Hepatocyte (in vitro differentiated cells): ENCODE measurements at regions not wholly inside any gene's neighbourhood (a gene's known extent, or its start where the extent isn't known, plus 50 kb on each side); places are given as distances from the start of the nearest gene placed in this dataset.

Source experiments
- DNase-seq: peaks from one replicate; pipeline ENCODE4 v3.0.0-alpha.2; 2016; ENCODE audit warnings: low spot score
- H2AFZ ChIP-seq: fragments of 200-600 bp; sonication (generic); 2 replicates; pipeline ENCODE4 v1.6.0; 2016; ENCODE audit warnings: antibody characterized with exemption, mild to moderate bottlenecking
- H3K27ac ChIP-seq: fragments of 200-600 bp; sonication (generic); 2 replicates; pipeline ENCODE4 v1.5.1; 2016; ENCODE audit warnings: mild to moderate bottlenecking
- H3K27me3 ChIP-seq: fragments of 200-600 bp; sonication (generic); 2 replicates; pipeline ENCODE4 v1.6.1; 2016
- H3K36me3 ChIP-seq: fragments of 200-600 bp; sonication (generic); replicated peaks from 2 replicates; pipeline ENCODE4 v1.5.1; 2016; ENCODE audit warnings: low read depth; ENCODE audit not compliant: insufficient read depth
- H3K4me1 ChIP-seq: fragments of 200-600 bp; sonication (generic); 2 replicates; pipeline ENCODE4 v1.5.1; 2016; ENCODE audit warnings: mild to moderate bottlenecking, moderate library complexity; ENCODE audit not compliant: insufficient read depth
- H3K4me2 ChIP-seq: fragments of 200-600 bp; sonication (generic); 2 replicates; pipeline ENCODE4 v1.6.0; 2016
- H3K4me3 ChIP-seq: fragments of 200-600 bp; sonication (generic); 2 replicates; pipeline ENCODE4 v1.5.1; 2016; ENCODE audit warnings: mild to moderate bottlenecking
- H3K79me2 ChIP-seq: fragments of 200-600 bp; sonication (generic); 2 replicates; pipeline ENCODE4 v1.6.0; 2017; ENCODE audit warnings: mild to moderate bottlenecking
- H3K9me2 ChIP-seq: fragments of 200-600 bp; sonication (generic); replicated peaks from 2 replicates; pipeline ENCODE4 v1.6.0; 2017; ENCODE audit warnings: mild to moderate bottlenecking; ENCODE audit not compliant: insufficient read depth
- H3K9me3 ChIP-seq: fragments of 200-600 bp; sonication (generic); 2 replicates; pipeline ENCODE4 v1.5.1; 2016; ENCODE audit warnings: low read depth, mild to moderate bottlenecking
- H4K20me1 ChIP-seq: fragments of 200-600 bp; sonication (generic); 2 replicates; pipeline ENCODE4 v1.6.0; 2016; ENCODE audit warnings: mild to moderate bottlenecking; ENCODE audit not compliant: insufficient read depth, poor library complexity, severe bottlenecking
- CTCF ChIP-seq: fragments of 200-600 bp; sonication (generic); IDR thresholded peaks from 2 replicates; pipeline ENCODE4 v1.5.1; 2016; ENCODE audit warnings: antibody characterized with exemption, mild to moderate bottlenecking; ENCODE audit not compliant: poor library complexity
- EZH2 ChIP-seq: fragments of 200-600 bp; sonication (generic); IDR thresholded peaks from 2 replicates; pipeline ENCODE4 v1.6.1; 2016; ENCODE audit warnings: antibody characterized with exemption, mild to moderate bottlenecking, borderline replicate concordance
- EZH2phosphoT487 ChIP-seq: fragments of 200-600 bp; sonication (generic); IDR thresholded peaks from one replicate; pipeline ENCODE4 v1.6.1; 2018; ENCODE audit warnings: antibody characterized with exemption, mild to moderate bottlenecking, low read depth, moderate library complexity; ENCODE audit not compliant: unreplicated experiment, severe bottlenecking
- WGBS: methylation state at CpG from one replicate; pipeline ENCODE4 v1.1.6; 2016; ENCODE audit warnings: low lambda C conversion rate; ENCODE audit errors: missing lambda C conversion rate; 5-methylcytosine and 5-hydroxymethylcytosine counted together

DNA sequence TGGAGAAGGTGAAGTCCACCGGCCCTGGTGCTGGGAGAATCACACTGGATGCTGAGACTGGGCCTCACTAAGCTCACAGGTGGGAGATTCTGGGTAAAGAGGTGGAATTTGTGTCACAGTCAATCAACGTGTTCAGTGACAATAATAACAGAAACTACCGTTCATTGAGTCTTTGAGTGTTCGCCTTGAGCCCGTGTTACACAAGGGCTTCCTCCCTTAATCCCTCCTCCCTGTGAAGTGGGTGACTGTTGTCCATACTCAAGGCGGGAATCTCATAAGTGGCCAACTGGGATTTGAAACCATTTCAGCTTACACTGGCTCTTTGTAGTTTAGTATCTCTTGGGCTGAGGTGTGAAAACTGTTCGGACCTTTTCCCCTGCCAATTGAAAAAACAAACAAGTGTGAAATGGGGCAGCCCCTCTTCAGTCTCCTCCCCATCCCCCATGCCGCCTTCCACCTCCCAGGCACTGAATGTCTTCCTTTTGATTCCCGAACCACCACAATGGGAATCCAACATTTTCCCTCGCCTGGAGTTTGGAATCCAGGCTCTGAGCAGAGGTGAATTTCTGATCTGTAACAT, 502.4 kb downstream of the MIAT start:
- Histone ChIP-seq H4K20me1 (no peaks in the 10 kb centered on the region), H3K4me1 (no peaks in the 10 kb centered on the region), H3K9me2 (no peaks in the 10 kb centered on the region), H3K4me2 (no peak overlapping the region), H3K27ac (no peak overlapping the region), H3K36me3 (no peaks in the 10 kb centered on the region), H3K27me3 (peaks cover 4% of the 10 kb centered on the region), H3K4me3 (no peak overlapping the region), H3K9me3 (no peaks in the 10 kb centered on the region), H3K79me2 (no peaks in the 10 kb centered on the region), H2AFZ (no peak overlapping the region)
- TF ChIP-seq EZH2phosphoT487 (no peak), CTCF (no peak), EZH2 (no peak)
- WGBS, result 78% methylated on average over 10 of the region's 10 CpGs
- no peak for DNase-seq

DNA sequence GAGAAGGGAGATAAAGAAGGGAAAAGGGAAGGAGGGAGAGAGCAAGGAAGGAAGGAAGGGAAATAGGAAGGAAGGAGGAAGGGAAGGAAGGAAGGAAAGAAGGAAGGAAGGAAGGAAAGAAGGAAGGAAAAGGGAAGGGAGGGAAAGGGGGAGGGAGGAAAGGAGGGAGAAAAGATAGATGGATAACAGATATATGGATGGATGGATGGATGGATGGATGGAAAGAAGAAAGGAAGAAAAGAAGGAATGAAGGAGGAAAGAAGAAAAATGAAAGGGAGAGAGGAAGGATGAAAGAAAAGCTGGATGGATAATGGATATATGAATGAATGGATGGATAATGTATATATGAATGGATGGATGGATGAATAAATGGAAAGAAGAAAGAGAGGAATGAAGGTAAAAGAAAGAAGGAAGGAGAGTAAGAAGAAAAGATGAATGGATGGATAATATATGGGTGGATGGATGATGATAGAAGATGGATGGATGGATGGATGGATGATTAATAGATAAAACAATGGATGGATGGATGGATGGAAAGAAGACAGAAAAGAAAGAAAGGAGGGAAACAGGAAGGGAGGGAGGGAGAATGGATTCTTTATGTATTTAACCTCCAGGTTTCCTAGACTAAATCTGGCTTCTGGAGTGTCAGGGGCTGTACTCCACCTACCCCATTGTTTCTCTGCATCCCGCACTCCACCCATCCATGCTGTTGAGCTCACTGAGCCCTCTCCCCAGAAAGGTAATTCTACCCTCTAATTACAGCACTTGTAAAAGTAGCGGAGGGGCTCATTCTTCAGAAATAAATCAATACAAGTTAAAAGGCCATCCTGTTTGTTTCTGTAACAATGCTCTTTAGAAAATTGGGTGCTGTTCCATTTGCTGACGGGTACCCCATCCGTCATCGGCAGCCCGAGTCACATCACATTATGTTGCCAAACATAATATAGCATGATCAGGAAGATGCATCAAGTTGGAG, 506.1 kb downstream of the MIAT start:
- Histone ChIP-seq H3K36me3 (no peaks in the 10 kb centered on the region), H3K27ac (no peak overlapping the region), H3K79me2 (no peaks in the 10 kb centered on the region), H4K20me1 (no peaks in the 10 kb centered on the region), H3K4me3 (no peak overlapping the region), H3K27me3 (peaks cover 4% of the 10 kb centered on the region), H3K4me2 (no peak overlapping the region), H3K9me2 (no peaks in the 10 kb centered on the region), H2AFZ (no peak overlapping the region), H3K4me1 (no peaks in the 10 kb centered on the region), H3K9me3 (no peaks in the 10 kb centered on the region)
- DNase-seq, result no peak
- 65% methylated on average over 6 of the region's 6 CpGs for WGBS
- TF ChIP-seq EZH2phosphoT487 (no peak), EZH2 (no peak)

DNA sequence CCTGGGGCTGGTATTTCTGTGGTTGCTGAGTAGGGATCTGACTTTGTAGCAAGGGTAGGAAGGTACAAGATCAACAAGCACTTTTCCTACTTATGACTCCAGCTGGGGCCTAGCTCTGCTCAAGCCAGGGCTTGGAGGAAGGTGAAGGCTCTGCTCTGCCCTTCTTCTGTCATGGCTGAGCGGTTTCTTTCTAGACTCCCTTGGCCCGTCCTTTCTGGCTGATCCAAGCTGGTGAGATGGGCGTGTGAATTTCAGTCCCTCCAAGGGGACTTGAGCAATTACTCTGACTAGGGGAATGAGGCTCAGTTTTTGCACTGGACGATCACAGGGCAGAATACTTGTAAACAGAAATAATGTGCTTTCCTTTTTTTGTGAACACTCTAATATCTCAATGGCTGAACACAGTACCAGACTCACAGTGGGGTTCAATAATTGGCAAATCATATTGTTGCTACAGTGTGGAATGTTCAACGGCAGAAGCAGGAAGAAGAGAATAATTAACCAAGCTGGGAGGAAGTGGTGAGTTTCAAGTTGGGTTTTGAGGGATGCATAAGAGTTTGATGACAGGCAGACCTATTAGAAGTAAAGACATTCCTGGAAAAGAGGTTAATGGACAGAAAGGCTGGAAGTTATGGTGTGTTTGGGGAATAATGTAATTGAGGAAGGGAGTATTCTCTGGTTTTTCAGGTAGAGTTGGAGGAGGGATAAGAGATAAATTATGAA, 507.6 kb downstream of the MIAT start:
- Histone ChIP-seq H3K27ac (no peak overlapping the region), H3K4me1 (no peaks in the 10 kb centered on the region), H3K4me3 (no peak overlapping the region), H4K20me1 (no peaks in the 10 kb centered on the region), H3K27me3 (peaks cover 4% of the 10 kb centered on the region), H3K9me3 (no peaks in the 10 kb centered on the region), H3K9me2 (no peaks in the 10 kb centered on the region), H3K4me2 (no peak overlapping the region), H3K36me3 (no peaks in the 10 kb centered on the region), H2AFZ (no peak overlapping the region), H3K79me2 (no peaks in the 10 kb centered on the region)
- 90% methylated on average over 5 of the region's 5 CpGs for WGBS
- no peak for TF ChIP-seq CTCF
- no peak for TF ChIP-seq EZH2
- no peak for TF ChIP-seq EZH2phosphoT487
- no peak for DNase-seq
